GM18870 (cell line): ENCODE measurements at regions not wholly inside any gene's neighbourhood (a gene's known extent, or its start where the extent isn't known, plus 50 kb on each side); places are given as distances from the start of the nearest gene placed in this dataset.

Source experiments
- ATAC-seq: cut with Tn5 transposase; IDR thresholded peaks from one replicate; pipeline ENCODE4 v1.9.1; 2021; ENCODE audit warnings: moderate library complexity; ENCODE audit not compliant: unreplicated experiment

GRCh38 chr21:25424634-25425033, 182.6 kb downstream of the MRPL39 start:
- ATAC-seq = no peak

GRCh38 chr21:25424048-25424447, 183.2 kb downstream of the MRPL39 start:
- ATAC-seq = no peak

GRCh38 chr21:25422610-25423608, 184.4 kb downstream of the MRPL39 start:
- ATAC-seq = no peak

GRCh38 chr21:25421321-25422028, 185.8 kb downstream of the MRPL39 start:
- ATAC-seq = peak; percentile 58

GRCh38 chr21:25420831-25421230, 186.4 kb downstream of the MRPL39 start:
- ATAC-seq = no peak

- no peak for ATAC-seq
These were observed 190.6 kb downstream of the MRPL39 start for GRCh38 chr21:25416669-25417068.

- ATAC-seq = no peak
These were observed 195.2 kb downstream of the MRPL39 start for GRCh38 chr21:25412100-25412499.

GRCh38 chr21:25409978-25410377, 197.3 kb downstream of the MRPL39 start:
- ATAC-seq = no peak

GRCh38 chr21:25408666-25409065, 198.6 kb downstream of the MRPL39 start:
- no peak for ATAC-seq

GRCh38 chr21:25406887-25407579, 200.2 kb downstream of the MRPL39 start:
- no peak for ATAC-seq

GRCh38 chr21:25405984-25406383, 201.3 kb downstream of the MRPL39 start:
- no peak for ATAC-seq

- ATAC-seq = no peak
These were observed 204.9 kb downstream of the MRPL39 start for GRCh38 chr21:25402134-25402961.

- no peak for ATAC-seq
These were observed 206.9 kb downstream of the MRPL39 start for GRCh38 chr21:25400427-25400826.

GRCh38 chr21:25398630-25399029, 208.7 kb downstream of the MRPL39 start:
- ATAC-seq = no peak

GRCh38 chr21:25396135-25396711, 211.1 kb downstream of the MRPL39 start:
- peak; percentile 92 for ATAC-seq

GRCh38 chr21:25391777-25392176, 215.5 kb downstream of the MRPL39 start:
- ATAC-seq = no peak

GRCh38 chr21:25390701-25391100, 216.6 kb downstream of the MRPL39 start:
- ATAC-seq = no peak

- ATAC-seq = peak; percentile 32
These were observed 219.6 kb downstream of the MRPL39 start for GRCh38 chr21:25387665-25388064.

- ATAC-seq = no peak
These were observed 221.3 kb downstream of the MRPL39 start for GRCh38 chr21:25385911-25386474.

GRCh38 chr21:25385341-25385740, 221.9 kb downstream of the MRPL39 start:
- no peak for ATAC-seq
